Body of pancreas (tissue), 4 donors: ENCODE measurements at regions not wholly inside any gene's neighbourhood (a gene's known extent, or its start where the extent isn't known, plus 50 kb on each side); places are given as distances from the start of the nearest gene placed in this dataset.
"Not testable (repeated sequence)": the region's sequence is repeated elsewhere in the genome, so short reads cannot be mapped to it uniquely, and the experiment has no call there.

Experiments
- ATAC-seq: fragments of 150-250 bp; one replicate; pipeline ENCODE4 v1.9.1; 2016
- DNase-seq, 4 donors: peaks; one replicate each; pipeline ENCODE4 v3.0.0-alpha.2; 2019
- H3K27ac ChIP-seq, 4 donors: fragments of 200-600 bp; sonication (generic); 1 replicate in 3 of 4; 2 replicates in 1 of 4; pipeline versions ENCODE4 v1.5.1 to v1.6.1; 2016 to 2019; ENCODE audit warnings: mild to moderate bottlenecking in 1 of 4, mixed read lengths in 1 of 4, moderate library complexity in 1 of 4
- H3K27me3 ChIP-seq, 2 donors: fragments of 200-600 bp; sonication (generic); one replicate each; pipeline ENCODE4 v1.6.0; 2016; ENCODE audit warnings: mild to moderate bottlenecking in 1 of 2
- H3K36me3 ChIP-seq, 2 donors: fragments of 200-600 bp; sonication (generic); replicated peaks in 1 of 2; 2 replicates each; pipeline ENCODE4 v1.5.1; 2016; ENCODE audit warnings: low read depth in 2 of 2; ENCODE audit not compliant: insufficient read depth in 1 of 2
- H3K4me1 ChIP-seq: fragments of 200-600 bp; sonication (generic); one replicate; pipeline ENCODE4 v1.6.0; 2016
- H3K4me3 ChIP-seq, 2 donors: fragments of 200-600 bp; sonication (generic); 1 replicate in 1 of 2; 2 replicates in 1 of 2; pipeline ENCODE4 v1.5.1; 2016 to 2019
- H3K9me3 ChIP-seq, 3 donors: fragments of 200-600 bp; sonication (generic); 1 replicate in 2 of 3; 2 replicates in 1 of 3; pipeline ENCODE4 v1.5.1; 2016
- CTCF ChIP-seq, 7 experiments: fragments of 450-650 bp in 4 of 7; fragments of 200-600 bp in 3 of 7; sonication (generic) in 3 of 7; IDR thresholded peaks; one replicate each; pipeline ENCODE4 v1.5.1; 2016 to 2019; ENCODE audit warnings: antibody characterized with exemption in 7 of 7
- POLR2A ChIP-seq, 3 donors: fragments of 450-650 bp; IDR thresholded peaks; one replicate each; pipeline ENCODE4 v1.6.1; 2016; ENCODE audit warnings: antibody characterized with exemption in 3 of 3, mild to moderate bottlenecking in 2 of 3
- WGBS, 2 donors: methylation state at CpG; one replicate each; pipeline ENCODE4 v1.1.5; 2017; 5-methylcytosine and 5-hydroxymethylcytosine counted together
- intact Hi-C: fragments of 100-400 bp; cut with DNase I; formaldehyde crosslinking; loops from one replicate; pipeline ENCODE4 v1.15.1; 2023

- Histone ChIP-seq H3K9me3 (no peaks in the 10 kb centered on the region), H3K4me1 (no peaks in the 10 kb centered on the region), H3K4me3 (no peak overlapping the region), H3K27ac (no peak overlapping the region), H3K36me3 (no peaks in the 10 kb centered on the region), H3K27me3 (no peaks in the 10 kb centered on the region)
- no peak for DNase-seq
- TF ChIP-seq POLR2A (IDR thresholded peaks at IDR 0.05) (no peak), CTCF (IDR thresholded peaks at IDR 0.05) (no peak)
- no peak for ATAC-seq
- intact Hi-C loops, result no loop called here
Measured at GRCh38 chr4:117157360-117157759, 72.0 kb upstream of the TRAM1L1 start.

- Histone ChIP-seq H3K9me3 (no peaks in the 10 kb centered on the region), H3K36me3 (no peaks in the 10 kb centered on the region), H3K4me3 (no peak overlapping the region), H3K27me3 (no peaks in the 10 kb centered on the region), H3K27ac (no peak overlapping the region), H3K4me1 (no peaks in the 10 kb centered on the region)
- intact Hi-C loops, result no loop called here
- TF ChIP-seq POLR2A (IDR thresholded peaks at IDR 0.05), result no peak
- TF ChIP-seq CTCF (IDR thresholded peaks at IDR 0.05), result no peak
- DNase-seq (no peak), ATAC-seq (no peak)
- WGBS, 2 donors, result 67 to 77% methylated on average over 3 of the region's 3 CpGs
Measured at GRCh38 chr4:117162976-117163375, 77.6 kb upstream of the TRAM1L1 start.

DNA sequence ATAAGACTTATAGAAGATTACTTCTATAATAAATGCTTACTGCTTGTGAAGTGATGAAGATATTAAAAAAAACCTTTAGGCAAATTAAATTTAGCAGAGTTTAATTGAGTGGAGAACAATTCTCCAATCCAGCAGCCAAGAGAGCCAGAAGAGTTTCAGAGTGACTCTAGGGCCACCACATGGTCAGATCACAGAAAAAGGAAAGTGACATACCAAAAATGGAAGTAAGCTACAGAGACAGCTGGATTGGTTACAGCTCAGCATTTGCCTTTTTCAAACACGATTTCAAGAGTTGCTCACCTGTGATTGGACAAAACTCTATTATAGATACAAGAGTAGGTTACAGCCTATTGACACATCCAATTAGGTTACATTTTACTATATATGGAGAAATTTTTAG is 79.0 kb upstream of the TRAM1L1 start:
- DNase-seq (no peak), ATAC-seq (no peak)
- WGBS, 2 donors, result 30 to 52% methylated on average over 1 of the region's 1 CpG
- TF ChIP-seq CTCF (IDR thresholded peaks at IDR 0.05), result no peak
- no peak for TF ChIP-seq POLR2A (IDR thresholded peaks at IDR 0.05)
- H3K36me3 ChIP-seq, result no peaks in the 10 kb centered on the region
- no peak overlapping the region for H3K4me3 ChIP-seq
- no peaks in the 10 kb centered on the region for H3K4me1 ChIP-seq
- H3K27ac ChIP-seq, result no peak overlapping the region
- H3K9me3 ChIP-seq, result no peaks in the 10 kb centered on the region
- intact Hi-C loops, result no loop called here
- no peaks in the 10 kb centered on the region for H3K27me3 ChIP-seq

DNA sequence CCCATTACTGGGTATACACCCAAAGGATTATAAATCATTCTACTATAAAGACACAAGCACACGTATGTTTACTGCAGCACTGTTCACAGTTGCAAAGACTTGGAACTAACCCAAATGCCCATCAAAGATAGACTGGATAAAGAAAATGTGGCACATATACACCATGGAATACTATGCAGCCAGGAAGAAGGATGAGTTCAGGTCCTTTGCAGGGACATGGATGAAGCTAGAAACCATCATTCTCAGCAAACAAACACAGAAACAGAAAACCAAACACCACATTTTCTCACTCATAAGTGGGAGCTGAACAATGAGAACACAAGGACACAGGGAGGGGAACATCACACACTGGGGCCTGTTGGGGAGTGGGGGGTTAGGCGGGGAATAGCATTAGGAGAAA is 90.0 kb upstream of the TRAM1L1 start:
- H3K27me3 ChIP-seq, H3K4me1 ChIP-seq, intact Hi-C loops, H3K4me3 ChIP-seq, H3K27ac ChIP-seq, DNase-seq, ATAC-seq, H3K36me3 ChIP-seq, H3K9me3 ChIP-seq: not testable (repeated sequence)
- 71 to 82% methylated on average over 2 of the region's 2 CpGs for WGBS, 2 donors

DNA sequence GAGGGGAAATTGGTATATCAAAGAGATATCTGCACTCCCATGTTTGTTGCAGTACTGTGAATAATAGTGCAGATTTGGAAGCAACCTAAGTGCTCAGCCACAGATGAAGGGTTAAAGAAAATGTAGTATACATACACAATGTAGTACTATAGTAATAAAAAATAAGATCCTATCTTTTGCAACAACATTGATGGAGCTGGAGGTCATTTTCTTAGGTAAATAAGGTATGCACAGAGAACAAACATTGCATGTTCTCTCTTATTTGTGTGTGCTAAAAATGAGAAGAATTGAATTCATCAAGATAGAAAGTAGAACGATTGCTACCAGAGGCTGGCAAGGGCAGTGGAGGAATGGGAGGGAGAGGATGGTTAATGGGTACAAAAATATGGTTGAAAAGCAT is 117.9 kb upstream of the TRAM1L1 start:
- no peak for TF ChIP-seq CTCF (IDR thresholded peaks at IDR 0.05)
- intact Hi-C loops, result no loop called here
- no peaks in the 10 kb centered on the region for H3K4me1 ChIP-seq
- H3K27me3 ChIP-seq, result no peaks in the 10 kb centered on the region
- no peaks in the 10 kb centered on the region for H3K36me3 ChIP-seq
- no peak for ATAC-seq
- no peaks in the 10 kb centered on the region for H3K9me3 ChIP-seq
- H3K4me3 ChIP-seq, result no peak overlapping the region
- DNase-seq, result no peak
- 46 to 62% methylated on average over 1 of the region's 1 CpG for WGBS, 2 donors
- no peak overlapping the region for H3K27ac ChIP-seq
